ENCODE measurements at regions not wholly inside any gene's neighbourhood (a gene's known extent, or its start where the extent isn't known, plus 50 kb on each side); places are given as distances from the start of the nearest gene placed in this dataset.

DNA sequence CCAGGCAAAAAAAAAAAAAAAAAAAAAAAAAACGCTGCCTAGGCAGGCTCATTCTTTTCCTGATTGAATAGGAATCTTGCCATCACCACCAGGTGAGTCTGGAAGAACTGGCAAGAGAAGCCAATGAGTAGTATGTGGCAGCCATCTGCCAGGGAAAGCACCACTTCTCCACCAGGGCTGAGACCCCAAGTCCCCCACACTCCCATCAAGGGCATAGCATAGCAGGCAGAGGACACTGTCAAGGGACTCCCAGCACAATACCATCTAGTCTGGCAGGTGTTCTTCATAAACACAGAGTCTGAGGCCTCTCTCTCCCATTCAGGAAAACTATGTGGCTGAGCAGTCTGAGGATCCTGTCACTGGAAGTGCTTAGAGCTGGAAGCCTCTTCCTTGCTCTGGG is 538.1 kb upstream of the DSEL start:
- no peak for DNase-seq (ENCODE audit: low spot score)
- H3K27ac ChIP-seq = no peak overlapping the region
- H3K9me3 ChIP-seq = no peaks in the 10 kb centered on the region
- no peak overlapping the region for H3K4me3 ChIP-seq
- intact Hi-C loops (cut with DNase I) = no loop called here
- TF ChIP-seq POLR2A (IDR thresholded peaks at IDR 0.05) (no peak), POLR2AphosphoS5 (IDR thresholded peaks at IDR 0.05) (no peak)
- TF ChIP-seq, protein P1, sequence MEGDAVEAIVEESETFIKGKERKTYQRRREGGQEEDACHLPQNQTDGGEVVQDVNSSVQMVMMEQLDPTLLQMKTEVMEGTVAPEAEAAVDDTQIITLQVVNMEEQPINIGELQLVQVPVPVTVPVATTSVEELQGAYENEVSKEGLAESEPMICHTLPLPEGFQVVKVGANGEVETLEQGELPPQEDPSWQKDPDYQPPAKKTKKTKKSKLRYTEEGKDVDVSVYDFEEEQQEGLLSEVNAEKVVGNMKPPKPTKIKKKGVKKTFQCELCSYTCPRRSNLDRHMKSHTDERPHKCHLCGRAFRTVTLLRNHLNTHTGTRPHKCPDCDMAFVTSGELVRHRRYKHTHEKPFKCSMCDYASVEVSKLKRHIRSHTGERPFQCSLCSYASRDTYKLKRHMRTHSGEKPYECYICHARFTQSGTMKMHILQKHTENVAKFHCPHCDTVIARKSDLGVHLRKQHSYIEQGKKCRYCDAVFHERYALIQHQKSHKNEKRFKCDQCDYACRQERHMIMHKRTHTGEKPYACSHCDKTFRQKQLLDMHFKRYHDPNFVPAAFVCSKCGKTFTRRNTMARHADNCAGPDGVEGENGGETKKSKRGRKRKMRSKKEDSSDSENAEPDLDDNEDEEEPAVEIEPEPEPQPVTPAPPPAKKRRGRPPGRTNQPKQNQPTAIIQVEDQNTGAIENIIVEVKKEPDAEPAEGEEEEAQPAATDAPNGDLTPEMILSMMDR (IDR thresholded peaks at IDR 0.05) = no peak
- H3K27me3 ChIP-seq (replicated peaks; ENCODE audit: insufficient read depth) = no peaks in the 10 kb centered on the region
- WGBS = 50% methylated on average over 1 of the region's 1 CpG
- H3K4me1 ChIP-seq (replicated peaks) = no peaks in the 10 kb centered on the region
- H3K36me3 ChIP-seq = no peaks in the 10 kb centered on the region

GRCh38 chr18:68053290-68053689 is 536.8 kb upstream of the DSEL start:
- intact Hi-C loops (cut with DNase I) = no loop called here
- no peak for DNase-seq (ENCODE audit: low spot score)
- Histone ChIP-seq H3K9me3 (no peaks in the 10 kb centered on the region), H3K4me1 (replicated peaks) (no peaks in the 10 kb centered on the region), H3K4me3 (no peak overlapping the region), H3K27me3 (replicated peaks; ENCODE audit: insufficient read depth) (no peaks in the 10 kb centered on the region), H3K27ac (no peak overlapping the region), H3K36me3 (no peaks in the 10 kb centered on the region)
- no peak for TF ChIP-seq POLR2AphosphoS5 (IDR thresholded peaks at IDR 0.05)
- TF ChIP-seq, protein P1 (IDR thresholded peaks at IDR 0.05) = no peak
- TF ChIP-seq POLR2A (IDR thresholded peaks at IDR 0.05) = no peak
- WGBS = 63% methylated on average over 2 of the region's 2 CpGs

DNA sequence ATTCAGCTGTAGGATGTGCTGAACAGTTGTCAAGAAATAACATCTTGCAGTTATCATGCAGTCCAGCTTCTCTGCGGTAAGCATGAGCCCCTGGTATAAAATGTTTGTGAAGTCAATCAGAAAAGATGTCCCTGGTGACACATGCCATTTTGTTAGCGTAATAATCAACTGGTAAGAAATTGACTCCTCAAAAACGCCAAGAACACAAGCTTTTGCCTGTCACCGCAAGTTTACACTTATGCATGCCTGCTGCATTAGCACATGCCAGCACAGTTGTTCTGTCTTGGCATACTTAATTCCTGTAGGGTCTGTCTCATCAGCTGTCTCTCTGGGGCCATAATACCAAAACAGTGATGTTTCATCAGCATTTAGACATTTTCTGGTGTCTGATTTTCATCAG is 524.8 kb upstream of the DSEL start:
- Histone ChIP-seq H3K36me3 (no peaks in the 10 kb centered on the region), H3K4me3 (no peak overlapping the region), H3K9me3 (no peaks in the 10 kb centered on the region), H3K27me3 (replicated peaks; ENCODE audit: insufficient read depth) (no peaks in the 10 kb centered on the region), H3K27ac (no peak overlapping the region), H3K4me1 (replicated peaks) (no peaks in the 10 kb centered on the region)
- no peak for DNase-seq (ENCODE audit: low spot score)
- no peak for TF ChIP-seq POLR2AphosphoS5 (IDR thresholded peaks at IDR 0.05)
- TF ChIP-seq, protein P1 (IDR thresholded peaks at IDR 0.05) = no peak
- no peak for TF ChIP-seq POLR2A (IDR thresholded peaks at IDR 0.05)
- WGBS = 80% methylated on average over 4 of the region's 4 CpGs
- intact Hi-C loops (cut with DNase I) = no loop called here

GRCh38 chr18:68040198-68040597 is 523.7 kb upstream of the DSEL start:
- DNase-seq (ENCODE audit: low spot score) = no peak
- H3K9me3 ChIP-seq = no peaks in the 10 kb centered on the region
- TF ChIP-seq POLR2A (IDR thresholded peaks at IDR 0.05) (no peak), POLR2AphosphoS5 (IDR thresholded peaks at IDR 0.05) (no peak)
- TF ChIP-seq, protein P1 (IDR thresholded peaks at IDR 0.05) = no peak
- no peak overlapping the region for H3K27ac ChIP-seq
- no peaks in the 10 kb centered on the region for H3K36me3 ChIP-seq
- WGBS = 64% methylated on average over 3 of the region's 3 CpGs
- no peak overlapping the region for H3K4me3 ChIP-seq
- intact Hi-C loops (cut with DNase I) = no loop called here
- no peaks in the 10 kb centered on the region for H3K4me1 ChIP-seq (replicated peaks)
- H3K27me3 ChIP-seq (replicated peaks; ENCODE audit: insufficient read depth) = no peaks in the 10 kb centered on the region

GRCh38 chr18:68035774-68036522 is 519.4 kb upstream of the DSEL start:
- WGBS = 64% methylated on average over 8 of the region's 8 CpGs
- Histone ChIP-seq H3K4me3 (no peak overlapping the region), H3K27me3 (replicated peaks; ENCODE audit: insufficient read depth) (no peaks in the 10 kb centered on the region), H3K27ac (no peak overlapping the region), H3K36me3 (no peaks in the 10 kb centered on the region), H3K9me3 (no peaks in the 10 kb centered on the region), H3K4me1 (replicated peaks) (no peaks in the 10 kb centered on the region)
- TF ChIP-seq POLR2AphosphoS5 (IDR thresholded peaks at IDR 0.05) (no peak), POLR2A (IDR thresholded peaks at IDR 0.05) (no peak)
- TF ChIP-seq, protein P1 (IDR thresholded peaks at IDR 0.05) = no peak
- intact Hi-C loops (cut with DNase I) = no loop called here
- no peak for DNase-seq (ENCODE audit: low spot score)
